Activated CD8-positive, alpha-beta T cell treated with anti-CD3 and anti-CD28 coated beads, Interleukin-2, amount 10 ng/mL, durations not matched to agents 7 days and 5 days (primary cell): ENCODE measurements at regions not wholly inside any gene's neighbourhood (a gene's known extent, or its start where the extent isn't known, plus 50 kb on each side); places are given as distances from the start of the nearest gene placed in this dataset.
"Not testable (repeated sequence)": the region's sequence is repeated elsewhere in the genome, so short reads cannot be mapped to it uniquely, and the experiment has no call there.

Experiments used
- ATAC-seq: fragments of 150-1000 bp; cut with Tn5 transposase; one replicate; pipeline ENCODE4 v1.10.0; 2021; ENCODE audit warnings: moderate library complexity
- CTCF ChIA-PET: fragments of 350-600 bp; sonication (Branson Sonifier 250); formaldehyde crosslinking; loops from one replicate; lab custom pipeline; 2021; ENCODE audit warnings: antibody characterized with exemption; lab: Charles Lee
- POLR2A ChIA-PET: fragments of 350-600 bp; sonication (Branson Sonifier 250); formaldehyde crosslinking; loops from one replicate; lab custom pipeline; 2021; ENCODE audit warnings: antibody characterized with exemption; lab: Charles Lee
- DNase-seq: peaks from one replicate; pipeline ENCODE4 v3.0.0-alpha.2; 2020
- H3K27ac Mint-ChIP-seq: one replicate; pipeline ENCODE4 v1.8.0; 2021; ENCODE audit warnings: mild to moderate bottlenecking, mixed read lengths
- H3K27me3 Mint-ChIP-seq: one replicate; pipeline ENCODE4 v1.8.0; 2021; ENCODE audit warnings: low read depth, mixed read lengths
- H3K36me3 Mint-ChIP-seq: one replicate; pipeline ENCODE4 v1.8.0; 2021; ENCODE audit warnings: low read depth, mixed read lengths
- H3K4me1 Mint-ChIP-seq: one replicate; pipeline ENCODE4 v1.8.0; 2021; ENCODE audit warnings: low read depth, mixed read lengths
- H3K4me3 Mint-ChIP-seq: one replicate; pipeline ENCODE4 v1.8.0; 2021; ENCODE audit warnings: mild to moderate bottlenecking, mixed read lengths
- H3K9me3 Mint-ChIP-seq: one replicate; pipeline ENCODE4 v1.8.0; 2022; ENCODE audit warnings: mixed read lengths; ENCODE audit not compliant: insufficient read depth

DNA sequence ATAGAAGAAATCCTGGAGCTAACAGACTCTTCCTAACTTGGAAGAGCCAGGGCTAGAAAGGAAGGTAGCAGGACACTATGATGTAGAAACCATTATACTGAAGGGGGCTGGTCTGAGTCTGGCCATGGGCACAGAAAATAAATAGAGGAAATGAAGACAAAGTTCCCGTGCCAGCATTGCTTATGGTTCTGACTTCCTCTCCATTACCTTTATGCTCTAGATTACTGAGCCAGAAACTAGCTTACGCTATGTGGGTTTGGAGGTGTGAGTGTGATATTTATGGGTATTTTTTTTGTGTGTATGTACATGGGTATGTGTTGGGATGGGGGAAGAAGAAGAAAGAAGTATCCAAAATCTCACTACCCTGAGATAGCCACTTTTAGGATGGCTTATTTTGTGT lies 148.3 kb downstream of the GLUD2 start:
- Mint-ChIP-seq H3K36me3 (no peaks in the 10 kb centered on the region), H3K4me1 (no peaks in the 10 kb centered on the region)
- no peak for ATAC-seq

DNA sequence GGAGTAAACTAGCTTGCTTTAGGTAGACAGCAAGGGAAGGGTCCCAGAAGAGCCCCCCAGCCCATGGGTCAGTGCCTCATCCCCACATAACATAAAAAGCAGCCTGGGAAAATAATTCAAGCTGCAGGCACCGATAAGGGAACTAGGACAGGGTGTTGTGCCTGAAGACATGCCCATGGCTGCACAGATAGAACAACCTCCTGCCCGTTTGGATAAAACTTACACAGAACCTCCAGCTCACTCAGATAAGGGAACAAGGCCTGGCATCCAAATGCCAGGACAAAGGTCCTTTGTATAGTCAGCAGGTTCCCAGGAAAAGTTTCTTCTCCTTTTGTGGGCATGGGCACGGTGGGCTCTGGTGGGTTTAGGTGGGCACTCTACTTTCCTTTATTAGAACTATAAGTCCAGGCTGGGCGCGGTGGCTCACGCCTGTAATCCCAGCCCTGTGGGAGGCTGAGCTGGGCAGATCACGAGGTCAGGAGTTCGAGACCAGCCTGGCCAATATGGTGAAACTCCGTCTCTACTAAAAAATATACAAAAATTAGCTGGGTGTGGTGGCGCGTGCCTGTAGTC lies 149.5 kb downstream of the GLUD2 start:
- H3K27me3 Mint-ChIP-seq, H3K36me3 Mint-ChIP-seq, CTCF ChIA-PET, H3K9me3 Mint-ChIP-seq, ATAC-seq, POLR2A ChIA-PET, DNase-seq, H3K4me3 Mint-ChIP-seq, H3K4me1 Mint-ChIP-seq, H3K27ac Mint-ChIP-seq: not testable (repeated sequence)

More for the DNA sequence above, 148.3 kb downstream of the GLUD2 start:
- no peaks in the 10 kb centered on the region for H3K9me3 Mint-ChIP-seq
- POLR2A ChIA-PET: no interaction called here
- no peak overlapping the region for H3K27ac Mint-ChIP-seq
- no peaks in the 10 kb centered on the region for H3K27me3 Mint-ChIP-seq
- H3K4me3 Mint-ChIP-seq: no peak overlapping the region
- CTCF ChIA-PET: no interaction called here
- no peak for DNase-seq

DNA sequence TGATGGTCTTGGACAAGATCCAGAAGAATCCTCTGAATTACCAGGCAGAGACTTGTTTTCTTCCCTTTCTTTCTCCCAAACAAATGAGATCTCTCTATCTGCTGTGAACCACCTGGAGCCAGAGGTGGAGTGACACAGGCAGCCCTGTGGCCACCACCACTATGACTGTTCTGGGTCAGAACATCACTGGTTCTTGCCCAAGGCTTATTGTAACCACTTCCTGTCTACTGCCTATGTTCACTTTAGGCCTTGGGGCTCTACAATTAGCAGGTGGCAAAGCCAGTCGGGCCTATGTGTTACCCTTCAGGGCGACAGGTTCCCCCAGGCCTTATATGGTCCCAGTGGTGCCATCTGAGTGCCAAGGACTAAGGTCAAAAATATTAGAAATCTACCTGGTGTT lies 161.2 kb downstream of the GLUD2 start:
- no peak overlapping the region for H3K27ac Mint-ChIP-seq
- no peaks in the 10 kb centered on the region for H3K9me3 Mint-ChIP-seq
- H3K36me3 Mint-ChIP-seq: no peaks in the 10 kb centered on the region
- ATAC-seq (no peak), DNase-seq (no peak)
- H3K27me3 Mint-ChIP-seq: no peaks in the 10 kb centered on the region
- ChIA-PET POLR2A (no interaction called here), CTCF (no interaction called here)
- no peak overlapping the region for H3K4me3 Mint-ChIP-seq
- no peaks in the 10 kb centered on the region for H3K4me1 Mint-ChIP-seq

DNA sequence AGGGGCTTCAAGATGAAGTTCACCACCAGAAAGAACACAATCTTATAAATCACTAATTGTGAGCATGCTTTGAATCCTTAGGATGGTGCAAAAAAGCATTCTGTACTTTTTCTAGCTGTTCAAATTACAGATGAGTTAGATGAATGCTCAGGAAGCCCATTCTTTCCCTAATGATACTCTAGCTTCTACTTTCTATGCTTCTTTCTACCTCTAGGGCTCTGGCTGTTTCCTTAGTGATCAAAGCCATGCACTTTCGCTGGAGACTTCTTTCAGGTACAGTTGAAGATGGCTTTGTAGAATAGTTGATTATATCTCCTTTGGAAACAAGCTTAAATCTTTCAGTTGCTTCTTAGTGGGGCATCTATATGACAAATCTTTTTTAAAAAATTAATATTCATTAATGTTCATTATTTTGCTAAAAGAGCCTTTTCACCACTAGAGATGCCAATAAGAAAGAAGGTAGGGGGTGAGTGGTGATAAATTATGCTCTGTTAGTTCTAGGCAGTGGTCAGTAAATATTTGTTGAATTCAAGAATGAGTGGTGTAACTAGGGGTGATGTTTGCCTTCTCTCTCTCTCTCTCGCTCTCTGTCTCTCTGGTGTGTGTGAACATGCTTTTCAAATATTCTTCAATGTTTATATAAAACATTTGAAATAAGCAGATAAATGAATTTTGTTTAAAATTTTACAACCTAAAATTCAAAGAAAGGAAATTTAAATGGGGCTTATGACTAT lies 169.4 kb downstream of the GLUD2 start:
- H3K9me3 Mint-ChIP-seq: no peaks in the 10 kb centered on the region
- ChIA-PET CTCF (no interaction called here), POLR2A (no interaction called here)
- H3K27ac Mint-ChIP-seq: no peak overlapping the region
- H3K36me3 Mint-ChIP-seq: no peaks in the 10 kb centered on the region
- DNase-seq: no peak
- no peak for ATAC-seq
- no peak overlapping the region for H3K4me3 Mint-ChIP-seq
- H3K4me1 Mint-ChIP-seq: no peaks in the 10 kb centered on the region
- no peaks in the 10 kb centered on the region for H3K27me3 Mint-ChIP-seq

DNA sequence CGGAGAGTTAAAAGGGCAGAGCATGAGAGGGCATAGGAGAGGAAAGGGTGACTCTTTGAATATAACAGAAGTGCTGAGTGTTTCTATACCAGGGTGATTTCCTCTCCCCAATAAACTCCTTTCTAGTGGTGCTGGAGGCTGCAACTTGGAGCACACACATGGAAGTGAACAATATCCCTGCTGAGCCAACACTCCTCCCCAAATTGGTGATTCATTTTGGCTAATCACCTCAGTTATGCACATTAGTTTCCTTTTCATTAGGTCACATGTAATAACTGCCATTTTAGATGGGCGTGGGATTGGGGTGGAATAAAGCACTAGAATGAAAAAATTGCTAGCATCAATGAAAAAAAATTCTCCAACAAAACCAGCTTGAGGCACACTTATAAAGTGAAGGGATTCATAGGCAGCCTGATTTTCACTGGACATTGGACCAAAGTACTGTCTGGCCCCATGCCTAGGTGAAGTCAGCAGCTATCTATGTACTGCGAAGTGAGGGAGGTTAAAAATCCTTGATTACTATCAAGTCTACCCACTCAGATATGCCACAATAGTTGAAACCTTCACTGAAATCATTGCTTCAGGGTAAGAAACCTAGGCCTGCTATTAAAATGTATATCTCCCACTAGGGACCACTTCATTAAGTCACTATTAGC lies 174.0 kb downstream of the GLUD2 start:
- Mint-ChIP-seq H3K36me3 (no peaks in the 10 kb centered on the region), H3K4me3 (no peak overlapping the region), H3K4me1 (no peaks in the 10 kb centered on the region), H3K27ac (no peak overlapping the region), H3K9me3 (no peaks in the 10 kb centered on the region), H3K27me3 (no peaks in the 10 kb centered on the region)
- CTCF ChIA-PET: no interaction called here
- DNase-seq (no peak), ATAC-seq (no peak)
- POLR2A ChIA-PET: no interaction called here

DNA sequence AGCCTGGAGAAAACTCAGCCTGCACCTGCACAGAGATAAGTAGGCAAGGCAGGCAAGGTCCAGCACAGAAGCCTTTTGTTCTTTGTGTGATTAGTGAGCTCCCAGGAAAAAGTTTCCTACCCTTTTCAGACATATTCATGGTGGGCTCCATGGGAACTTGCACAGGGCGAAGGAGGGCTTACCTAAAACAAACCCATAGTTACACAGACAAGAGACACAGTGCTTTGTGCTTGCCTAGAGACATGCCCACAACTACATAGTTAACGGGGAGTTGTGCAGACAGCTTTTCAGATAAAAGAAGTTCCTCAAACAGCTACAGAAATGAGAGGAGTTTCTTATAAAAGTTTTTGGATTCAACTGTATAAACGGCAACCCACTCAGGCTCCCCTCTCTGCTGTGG lies 180.5 kb downstream of the GLUD2 start:
- POLR2A ChIA-PET: no interaction called here
- Mint-ChIP-seq H3K36me3 (no peaks in the 10 kb centered on the region), H3K9me3 (no peaks in the 10 kb centered on the region), H3K27ac (no peak overlapping the region), H3K4me3 (no peak overlapping the region), H3K27me3 (no peaks in the 10 kb centered on the region), H3K4me1 (no peaks in the 10 kb centered on the region)
- ATAC-seq: no peak
- no peak for DNase-seq
- CTCF ChIA-PET: no interaction called here

DNA sequence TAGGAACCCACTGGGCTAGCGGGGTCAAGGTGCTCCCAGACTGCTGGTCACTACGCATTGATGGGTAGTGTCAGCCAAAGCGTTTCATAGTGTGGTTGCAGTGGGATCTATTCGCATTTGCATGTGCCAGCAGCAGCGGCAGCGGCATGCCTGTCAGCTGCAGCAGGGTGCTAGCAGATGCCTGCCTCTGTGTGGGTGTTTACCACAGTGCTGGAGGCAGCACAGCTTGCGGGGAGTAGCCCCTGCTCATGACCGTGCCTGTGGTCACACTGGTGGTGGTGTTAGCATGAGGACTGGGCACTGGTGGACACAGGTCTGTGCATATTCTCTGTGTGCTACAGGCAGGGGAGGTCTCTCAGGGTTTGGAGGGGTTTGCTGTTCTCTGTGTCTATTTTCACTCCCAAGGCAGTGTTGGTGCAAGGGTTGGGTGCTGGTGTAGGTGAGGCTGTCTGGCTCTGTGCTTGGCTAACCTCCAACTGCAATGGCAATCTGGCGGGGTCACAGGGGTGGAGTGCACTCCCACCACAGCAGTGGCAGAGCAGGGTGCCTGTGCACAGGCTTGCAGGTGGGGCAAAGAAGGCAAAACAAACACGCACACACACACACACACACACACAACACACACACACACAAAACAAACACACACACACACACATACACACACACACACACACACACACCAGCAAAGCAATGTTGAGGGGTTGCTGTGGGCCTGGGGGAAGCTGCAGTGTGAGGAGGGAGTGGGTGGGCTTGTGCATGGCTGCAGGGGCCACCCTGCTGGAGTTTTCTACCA lies 184.4 kb downstream of the GLUD2 start:
- DNase-seq: no peak
- Mint-ChIP-seq H3K4me3 (no peak overlapping the region), H3K27ac (no peak overlapping the region), H3K36me3 (no peaks in the 10 kb centered on the region), H3K9me3 (no peaks in the 10 kb centered on the region), H3K4me1 (no peaks in the 10 kb centered on the region), H3K27me3 (no peaks in the 10 kb centered on the region)
- ChIA-PET CTCF (no interaction called here), POLR2A (no interaction called here)
- no peak for ATAC-seq

DNA sequence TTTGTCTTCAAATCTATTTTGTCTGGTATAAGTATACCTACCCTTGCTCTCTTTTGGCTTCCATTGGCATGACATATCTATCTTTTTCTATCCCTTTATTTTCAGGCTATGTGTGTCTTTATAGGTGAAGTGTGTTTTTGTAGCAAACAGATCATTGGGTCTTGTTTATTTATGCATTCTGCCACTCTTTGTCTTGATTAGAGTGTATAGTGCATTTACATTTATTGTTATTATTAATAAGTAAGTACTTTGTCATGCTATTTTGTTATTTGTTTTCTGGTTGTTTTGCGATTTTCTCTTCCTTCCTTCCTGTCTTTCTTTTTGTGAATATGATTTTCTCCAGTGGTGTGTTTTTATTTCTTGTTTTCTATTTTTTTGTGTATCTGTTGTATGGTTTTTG lies 188.6 kb downstream of the GLUD2 start:
- ChIA-PET CTCF (no interaction called here), POLR2A (no interaction called here)
- ATAC-seq (no peak), DNase-seq (no peak)
- H3K36me3 Mint-ChIP-seq: no peaks in the 10 kb centered on the region
- no peak overlapping the region for H3K27ac Mint-ChIP-seq
- no peaks in the 10 kb centered on the region for H3K4me1 Mint-ChIP-seq
- no peak overlapping the region for H3K4me3 Mint-ChIP-seq
- no peaks in the 10 kb centered on the region for H3K9me3 Mint-ChIP-seq
- H3K27me3 Mint-ChIP-seq: no peaks in the 10 kb centered on the region

DNA sequence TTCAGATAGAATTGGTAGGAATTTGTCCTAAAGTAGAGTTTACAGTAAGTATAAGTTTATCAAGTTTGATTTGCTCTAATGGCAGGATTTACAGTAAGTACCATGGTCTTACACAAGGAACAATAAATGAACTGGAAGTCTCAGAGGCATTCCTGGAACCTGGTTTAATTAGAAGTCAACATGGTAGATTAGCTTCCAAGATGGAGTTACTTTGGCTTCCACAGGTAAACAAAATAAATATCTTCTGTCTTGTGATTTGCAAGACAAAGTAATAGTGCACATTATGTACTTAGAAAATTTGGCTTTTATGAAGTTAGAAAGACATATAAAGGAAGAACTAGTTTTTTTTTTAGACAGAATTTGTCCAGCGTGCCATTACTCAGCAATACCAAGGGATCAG lies 190.7 kb downstream of the GLUD2 start:
- no peaks in the 10 kb centered on the region for H3K9me3 Mint-ChIP-seq
- ChIA-PET POLR2A (no interaction called here), CTCF (no interaction called here)
- ATAC-seq: no peak
- no peak overlapping the region for H3K27ac Mint-ChIP-seq
- no peak overlapping the region for H3K4me3 Mint-ChIP-seq
- no peaks in the 10 kb centered on the region for H3K4me1 Mint-ChIP-seq
- H3K27me3 Mint-ChIP-seq: no peaks in the 10 kb centered on the region
- no peaks in the 10 kb centered on the region for H3K36me3 Mint-ChIP-seq
- DNase-seq: no peak

DNA sequence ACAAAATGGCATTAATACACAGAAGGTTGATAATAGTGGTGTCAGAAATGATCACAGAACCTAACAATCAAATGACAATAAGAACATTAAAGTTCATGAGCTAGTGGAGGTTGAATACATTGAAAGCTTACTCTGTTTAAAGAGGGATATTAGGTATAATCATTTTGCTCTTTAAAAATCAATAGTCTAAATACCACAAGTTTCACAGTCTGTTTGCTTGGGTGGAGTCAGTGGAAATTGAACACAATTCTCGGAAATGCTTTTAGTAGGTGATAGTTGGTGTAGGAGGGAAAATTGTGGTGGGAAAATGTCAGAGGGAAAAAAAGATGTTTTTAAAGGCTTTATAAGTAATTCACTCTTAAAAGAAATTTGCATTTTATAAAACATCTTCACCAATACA lies 197.1 kb downstream of the GLUD2 start:
- Mint-ChIP-seq H3K36me3 (no peaks in the 10 kb centered on the region), H3K27ac (no peak overlapping the region), H3K4me3 (no peak overlapping the region), H3K4me1 (no peaks in the 10 kb centered on the region), H3K27me3 (no peaks in the 10 kb centered on the region), H3K9me3 (no peaks in the 10 kb centered on the region)
- CTCF ChIA-PET: no interaction called here
- ATAC-seq: no peak
- no peak for DNase-seq
- POLR2A ChIA-PET: no interaction called here

DNA sequence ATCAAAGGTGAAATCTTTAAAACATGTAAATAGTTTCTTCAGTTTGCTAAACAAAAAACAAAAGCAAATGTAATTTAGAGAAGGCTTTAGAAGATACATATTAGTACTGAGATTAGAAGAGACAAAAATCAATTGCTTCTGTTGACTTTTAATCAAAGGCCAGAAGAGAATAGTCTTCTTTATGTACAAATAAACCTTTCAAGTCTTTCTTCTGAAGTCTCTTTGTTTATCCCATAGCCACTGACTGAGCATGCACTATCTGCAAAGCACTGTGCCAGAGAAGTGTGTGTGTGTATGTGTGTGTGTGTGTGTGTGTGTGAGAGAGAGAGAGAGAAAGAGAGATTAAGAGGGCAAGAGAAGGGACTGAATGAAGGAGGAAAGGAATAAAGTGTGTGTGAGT lies 198.4 kb downstream of the GLUD2 start:
- Mint-ChIP-seq H3K4me3 (no peak overlapping the region), H3K27ac (no peak overlapping the region), H3K4me1 (no peaks in the 10 kb centered on the region), H3K27me3 (no peaks in the 10 kb centered on the region), H3K9me3 (no peaks in the 10 kb centered on the region), H3K36me3 (no peaks in the 10 kb centered on the region)
- DNase-seq (no peak), ATAC-seq (no peak)
- ChIA-PET CTCF (no interaction called here), POLR2A (no interaction called here)

DNA sequence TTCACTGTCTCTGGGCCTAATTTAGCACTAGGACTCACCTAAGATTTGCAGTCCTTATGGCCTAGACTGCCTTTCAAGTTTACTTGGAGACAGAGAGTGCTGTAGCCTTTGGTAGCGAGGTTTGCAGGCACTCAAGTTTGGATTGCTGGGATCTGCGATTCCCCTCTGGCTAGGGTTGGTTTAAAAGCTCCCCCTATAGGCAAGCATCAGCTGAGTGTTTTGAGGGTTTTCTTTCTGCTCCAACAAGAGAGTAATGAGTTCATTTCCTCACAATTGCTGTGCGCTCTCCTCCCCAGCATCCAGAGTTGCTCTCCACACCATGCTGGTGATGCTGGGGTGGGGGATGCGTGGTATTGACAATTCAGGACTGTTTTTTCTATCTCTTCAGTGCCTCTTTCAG lies 206.9 kb downstream of the GLUD2 start:
- Mint-ChIP-seq H3K4me1 (no peaks in the 10 kb centered on the region), H3K27me3 (no peaks in the 10 kb centered on the region), H3K36me3 (no peaks in the 10 kb centered on the region), H3K27ac (no peak overlapping the region), H3K9me3 (no peaks in the 10 kb centered on the region), H3K4me3 (no peak overlapping the region)
- ATAC-seq (no peak), DNase-seq (no peak)
- ChIA-PET POLR2A (no interaction called here), CTCF (no interaction called here)
